A673 (cell line): ENCODE measurements at regions not wholly inside any gene's neighbourhood (a gene's known extent, or its start where the extent isn't known, plus 50 kb on each side); places are given as distances from the start of the nearest gene placed in this dataset.

Experiments used
- BruUV-seq: library from RNA; stranded (reverse); fragments of 400-500 nt; replicated peaks from 2 replicates; lab custom pipeline; 2021; lab: Mats Ljungman, UMichigan
- CTCF ChIA-PET: fragments of 300-600 bp; sonication (Branson Sonifier 250); formaldehyde crosslinking; loops from one replicate; lab custom pipeline; 2022; ENCODE audit warnings: antibody characterized with exemption; lab: Charles Lee
- POLR2A ChIA-PET: fragments of 300-600 bp; sonication (Branson Sonifier 250); formaldehyde crosslinking; loops from one replicate; lab custom pipeline; 2022; ENCODE audit warnings: antibody characterized with exemption; ENCODE audit not compliant: low non-redundant PET; lab: Charles Lee
- DNase-seq: peaks from one replicate; pipeline ENCODE4 v3.0.0-alpha.2; 2015; ENCODE audit warnings: low spot score
- H3K27ac ChIP-seq: fragments of 200-600 bp; sonication (generic); 2 replicates; pipeline ENCODE4 v1.5.1; 2016; ENCODE audit warnings: mixed run types, low read depth, mild to moderate bottlenecking, mixed read lengths, antibody characterized with exemption, low read length; ENCODE audit not compliant: poor library complexity, severe bottlenecking
- H3K27me3 ChIP-seq: fragments of 200-600 bp; sonication (generic); replicated peaks from 2 replicates; pipeline ENCODE4 v1.6.1; 2017; ENCODE audit warnings: mixed run types, low read depth, mild to moderate bottlenecking, mixed read lengths, antibody characterized with exemption, low read length; ENCODE audit not compliant: insufficient read depth, poor library complexity
- H3K36me3 ChIP-seq: fragments of 200-600 bp; sonication (generic); 2 replicates; pipeline ENCODE4 v1.6.1; 2016; ENCODE audit warnings: mixed run types, mild to moderate bottlenecking, mixed read lengths, antibody characterized with exemption, low read length; ENCODE audit not compliant: insufficient read depth, poor library complexity, severe bottlenecking
- H3K4me1 ChIP-seq: fragments of 200-600 bp; sonication (generic); 2 replicates; pipeline ENCODE4 v1.6.1; 2017; ENCODE audit warnings: mixed run types, mild to moderate bottlenecking, mixed read lengths, antibody characterized with exemption, low read length; ENCODE audit not compliant: insufficient read depth, poor library complexity, severe bottlenecking
- H3K4me3 ChIP-seq: fragments of 200-600 bp; sonication (generic); 2 replicates; pipeline ENCODE4 v1.5.1; 2016; ENCODE audit warnings: low read depth, mixed run types, mild to moderate bottlenecking, mixed read lengths, low read length; ENCODE audit not compliant: poor library complexity, severe bottlenecking
- H3K9me3 ChIP-seq: fragments of 200-600 bp; sonication (generic); 2 replicates; pipeline ENCODE4 v1.6.1; 2016; ENCODE audit warnings: mixed run types, low read depth, mild to moderate bottlenecking, mixed read lengths, antibody characterized with exemption, low read length; ENCODE audit not compliant: poor library complexity, severe bottlenecking
- CTCF ChIP-seq: fragments of 300-800, 200-600 bp; sonication (generic); conservative IDR thresholded peaks from 2 replicates; pipeline ENCODE4 v1.5.1; 2017; ENCODE audit warnings: low read depth, mild to moderate bottlenecking, antibody characterized with exemption, low read length, moderate library complexity, mixed read lengths
- EZH2 ChIP-seq: fragments of 200-600 bp; sonication (generic); IDR thresholded peaks from 2 replicates; pipeline ENCODE4 v1.6.1; 2017; ENCODE audit warnings: borderline replicate concordance, low read depth, mild to moderate bottlenecking, mixed read lengths, antibody characterized with exemption, low read length; ENCODE audit not compliant: poor library complexity, severe bottlenecking
- intact Hi-C: fragments of 100-400 bp; cut with micrococcal nuclease; formaldehyde crosslinking; loops from one replicate; pipeline ENCODE4 v1.10.0; 2022; ENCODE audit not compliant: unreplicated experiment

- ChIA-PET CTCF (no interaction called here), POLR2A (no interaction called here)
- no peaks in the 10 kb centered on the region for H3K27me3 ChIP-seq
- no peak for DNase-seq
- no peaks in the 10 kb centered on the region for H3K4me1 ChIP-seq
- BruUV-seq, result no TSS peak
- no peaks in the 10 kb centered on the region for H3K36me3 ChIP-seq
- intact Hi-C loops, result no loop called here
- H3K9me3 ChIP-seq, result no peaks in the 10 kb centered on the region
- no peak overlapping the region for H3K27ac ChIP-seq
- no peak overlapping the region for H3K4me3 ChIP-seq
- TF ChIP-seq EZH2 (no peak), CTCF (no peak)
These were observed 93.3 kb downstream of the PERP start for GRCh38 chr6:138013959-138014358.

GRCh38 chr6:138017166-138017757, 90.0 kb downstream of the PERP start:
- no peak overlapping the region for H3K27ac ChIP-seq

GRCh38 chr6:138018297-138018696, 88.9 kb downstream of the PERP start:
- DNase-seq, result no peak
- CTCF ChIA-PET, result no interaction called here
- Histone ChIP-seq H3K36me3 (no peaks in the 10 kb centered on the region), H3K9me3 (no peaks in the 10 kb centered on the region), H3K4me1 (no peaks in the 10 kb centered on the region), H3K27me3 (no peaks in the 10 kb centered on the region), H3K4me3 (no peak overlapping the region), H3K27ac (no peak overlapping the region)
- BruUV-seq, result no TSS peak
- TF ChIP-seq CTCF (no peak), EZH2 (no peak)
- intact Hi-C loops, result no loop called here
- POLR2A ChIA-PET, result no interaction called here

More at GRCh38 chr6:138017166-138017757, 90.0 kb downstream of the PERP start:
- Histone ChIP-seq H3K4me1 (no peaks in the 10 kb centered on the region), H3K36me3 (no peaks in the 10 kb centered on the region), H3K27me3 (no peaks in the 10 kb centered on the region), H3K9me3 (no peaks in the 10 kb centered on the region), H3K4me3 (no peak overlapping the region)
- ChIA-PET CTCF (no interaction called here), POLR2A (no interaction called here)
- BruUV-seq, result no TSS peak
- intact Hi-C loops, result no loop called here
- TF ChIP-seq EZH2 (no peak), CTCF (no peak)
- no peak for DNase-seq
